C4-2B (cell line): ENCODE measurements at regions not wholly inside any gene's neighbourhood (a gene's known extent, or its start where the extent isn't known, plus 50 kb on each side); places are given as distances from the start of the nearest gene placed in this dataset.
"Not testable (repeated sequence)": the region's sequence is repeated elsewhere in the genome, so short reads cannot be mapped to it uniquely, and the experiment has no call there.

Source experiments
- CTCF ChIP-seq: fragments of 450-650 bp; conservative IDR thresholded peaks from 2 replicates; pipeline ENCODE4 v1.5.1; 2017; ENCODE audit warnings: mild to moderate bottlenecking
- ZFX ChIP-seq: fragments of 450-650 bp; IDR thresholded peaks from 2 replicates; pipeline ENCODE4 v1.6.1; 2017

GRCh38 chr12:31183899-31184298, 110.2 kb downstream of the DDX11 start:
- not testable (repeated sequence) for TF ChIP-seq CTCF, ZFX
